HG03469 (cell line): ENCODE measurements at regions not wholly inside any gene's neighbourhood (a gene's known extent, or its start where the extent isn't known, plus 50 kb on each side); places are given as distances from the start of the nearest gene placed in this dataset.
"Not testable (repeated sequence)": the region's sequence is repeated elsewhere in the genome, so short reads cannot be mapped to it uniquely, and the experiment has no call there.

Experiments used
- ATAC-seq: cut with Tn5 transposase; IDR thresholded peaks from one replicate; pipeline ENCODE4 v1.9.1; 2021; ENCODE audit warnings: mild to moderate bottlenecking, moderate library complexity, moderate number of reproducible peaks; ENCODE audit not compliant: unreplicated experiment

DNA sequence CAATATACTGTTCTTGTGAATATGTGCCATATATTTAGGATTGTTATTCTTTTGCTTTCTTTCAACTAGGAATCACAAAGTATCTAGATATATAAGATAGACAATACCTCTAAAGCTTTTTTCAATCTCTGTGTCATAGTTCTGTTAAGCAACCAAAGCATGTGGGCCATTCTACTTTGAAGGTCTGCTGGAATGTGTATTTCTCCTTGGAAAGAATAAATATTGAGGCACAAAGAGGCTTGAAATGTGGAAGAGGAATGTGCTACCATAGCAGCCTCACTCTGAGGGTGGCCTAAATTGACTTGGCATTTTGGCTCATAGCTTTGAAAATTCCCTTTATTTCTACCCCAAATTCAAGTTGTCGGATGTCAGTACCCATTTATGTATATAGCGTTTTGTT is 488.5 kb upstream of the MAN1A1 start:
- ATAC-seq, result no peak

DNA sequence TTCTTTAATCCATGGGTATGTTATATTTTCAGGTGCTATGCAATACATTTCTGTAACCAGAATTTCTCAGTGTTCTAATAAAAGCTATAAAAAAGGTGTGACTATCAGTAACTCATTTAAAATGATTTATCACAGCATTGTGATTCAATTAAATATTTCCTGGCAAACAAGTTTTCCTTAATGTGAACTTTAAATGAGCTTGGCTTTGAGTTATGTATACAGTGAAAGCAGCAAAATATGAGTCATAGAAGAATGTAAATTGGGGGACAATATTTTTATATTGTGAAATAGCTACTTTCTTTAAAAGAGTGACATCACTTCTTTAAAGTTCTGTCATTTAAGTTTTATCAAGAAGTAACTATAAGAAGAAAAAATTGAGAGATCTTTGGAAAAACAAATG is 484.9 kb upstream of the MAN1A1 start:
- ATAC-seq, result no peak

DNA sequence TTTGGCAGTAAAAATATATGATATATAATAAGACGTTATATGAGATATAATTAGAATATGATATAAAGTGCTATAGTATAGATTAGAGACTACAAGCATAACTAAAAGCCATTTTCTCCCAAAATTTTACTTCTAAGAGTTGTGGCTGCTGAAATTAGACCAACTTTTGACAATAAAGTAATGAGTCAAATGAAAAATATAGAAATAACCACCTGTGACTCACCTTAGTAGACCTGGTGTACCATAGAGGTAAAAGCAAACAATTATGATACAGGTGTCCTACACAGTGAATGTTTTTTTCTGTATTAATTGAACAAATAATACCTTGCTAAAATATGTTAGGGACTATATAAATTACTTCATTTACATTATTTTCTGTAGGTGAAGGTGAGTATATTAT is 482.9 kb upstream of the MAN1A1 start:
- no peak for ATAC-seq

DNA sequence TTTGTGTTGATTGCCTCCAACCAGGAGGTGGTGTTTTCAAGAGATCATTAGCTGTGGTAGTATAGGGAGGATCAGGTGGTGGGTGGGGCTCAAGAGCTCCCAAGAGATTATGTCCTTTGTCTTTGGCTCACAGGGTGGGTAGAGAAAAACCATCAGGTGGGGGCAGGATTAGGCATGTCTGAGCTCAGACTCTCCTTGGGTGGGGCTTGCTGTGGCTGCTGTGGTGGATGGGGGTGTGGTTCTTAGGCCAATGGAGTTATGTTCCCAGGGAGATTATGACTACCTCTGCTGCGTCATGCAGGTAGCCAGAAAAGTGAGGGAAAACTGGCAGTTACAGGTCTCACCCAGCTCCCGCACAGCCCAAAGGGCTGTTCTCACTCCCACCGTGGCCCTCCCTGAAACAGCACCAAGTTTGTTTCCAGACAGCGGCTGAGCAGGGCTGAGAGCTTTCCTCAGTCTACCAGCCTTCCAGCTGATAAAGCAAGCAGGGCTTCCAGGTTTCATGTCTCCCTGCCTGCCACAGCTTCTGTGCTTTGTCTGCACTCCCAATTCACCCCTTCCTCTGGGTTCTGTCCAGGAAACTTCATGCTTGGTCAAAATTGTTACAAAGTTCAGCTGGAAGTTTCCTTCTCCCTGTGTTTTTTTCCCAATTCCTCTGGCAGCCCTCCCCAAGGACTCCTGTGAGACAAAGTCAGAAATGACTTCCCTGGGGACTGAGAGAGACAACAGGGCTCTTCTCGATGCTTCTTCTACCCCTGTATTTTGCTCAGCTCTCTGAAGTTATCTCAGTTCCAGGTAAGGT is 481.1 kb upstream of the MAN1A1 start:
- ATAC-seq, result no peak

DNA sequence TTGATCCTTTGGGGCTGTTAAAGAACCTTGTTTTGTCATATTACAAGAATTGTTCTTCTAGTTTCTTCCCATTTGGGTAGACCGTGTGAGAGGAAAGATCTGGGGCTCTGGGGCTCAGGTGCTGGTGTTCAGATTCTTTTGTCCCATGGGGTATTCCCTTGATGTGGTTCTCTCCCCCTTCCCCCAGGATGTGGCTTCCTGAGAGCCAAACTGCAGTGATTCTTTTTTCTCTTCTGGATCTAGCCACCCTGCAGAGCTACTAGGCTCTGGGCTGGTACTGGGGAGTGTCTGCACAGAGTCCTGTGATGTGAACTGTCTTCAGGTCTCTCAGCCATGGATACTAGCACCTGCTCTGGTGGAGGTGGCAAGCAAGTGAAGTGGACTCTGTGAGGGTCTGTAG is 480.5 kb upstream of the MAN1A1 start:
- no peak for ATAC-seq

DNA sequence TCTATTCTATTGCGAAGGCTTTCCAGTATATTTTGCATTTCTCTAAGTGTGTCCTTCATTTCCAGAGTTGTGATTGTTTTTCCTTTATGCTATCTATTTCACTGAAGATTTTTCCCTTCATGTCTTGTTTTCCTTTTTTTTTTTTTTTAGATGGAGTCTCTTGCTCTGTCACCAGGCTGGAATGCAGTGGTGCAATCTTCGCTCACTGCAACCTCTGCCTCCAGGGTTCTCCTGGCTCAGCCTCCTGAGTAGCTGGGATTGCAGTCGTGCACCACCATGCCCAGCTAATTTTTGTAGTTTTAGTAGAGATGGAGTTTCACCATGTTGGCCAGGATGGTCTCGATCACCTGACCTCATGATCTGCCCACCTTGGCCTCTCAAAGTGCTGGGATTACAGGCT is 479.9 kb upstream of the MAN1A1 start:
- not testable (repeated sequence) for ATAC-seq

DNA sequence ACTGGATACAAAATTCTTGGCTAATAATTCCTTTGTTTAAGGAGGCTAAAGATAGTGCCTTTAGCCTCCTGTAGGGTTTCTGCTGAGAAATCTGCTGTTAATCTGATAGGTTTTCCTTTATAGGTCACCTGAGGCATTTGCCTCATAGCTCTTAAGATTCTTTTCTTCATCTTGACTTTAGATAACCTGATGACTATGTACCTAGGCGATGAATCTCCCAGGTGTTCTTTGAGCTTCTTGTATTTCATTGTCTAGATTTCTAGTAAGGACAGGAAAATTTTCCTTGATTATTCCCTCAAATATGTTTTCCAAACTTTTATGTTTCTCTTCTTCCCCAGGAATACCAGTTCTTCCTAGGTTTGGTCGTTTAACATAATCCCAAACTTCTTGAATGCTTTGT is 479.4 kb upstream of the MAN1A1 start:
- ATAC-seq, result no peak

DNA sequence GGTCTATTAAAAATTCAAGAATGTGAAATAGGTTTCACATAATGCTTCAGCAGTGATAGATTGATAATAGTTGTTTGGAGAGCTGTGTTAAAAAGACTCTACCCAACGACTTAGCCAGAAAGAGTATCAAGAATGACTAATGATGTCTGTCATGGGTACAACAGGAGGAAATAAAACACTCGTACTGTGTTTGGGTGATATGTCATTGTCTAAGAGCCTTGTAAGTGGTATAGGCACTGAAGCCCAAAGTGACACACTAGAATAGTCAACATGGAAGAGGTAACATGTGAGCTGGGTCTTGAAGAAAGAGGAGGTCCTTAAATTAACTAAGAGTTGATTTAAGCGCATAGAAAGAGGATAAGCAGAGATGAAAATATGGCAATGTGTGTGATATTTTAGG is 471.8 kb upstream of the MAN1A1 start:
- ATAC-seq, result no peak

DNA sequence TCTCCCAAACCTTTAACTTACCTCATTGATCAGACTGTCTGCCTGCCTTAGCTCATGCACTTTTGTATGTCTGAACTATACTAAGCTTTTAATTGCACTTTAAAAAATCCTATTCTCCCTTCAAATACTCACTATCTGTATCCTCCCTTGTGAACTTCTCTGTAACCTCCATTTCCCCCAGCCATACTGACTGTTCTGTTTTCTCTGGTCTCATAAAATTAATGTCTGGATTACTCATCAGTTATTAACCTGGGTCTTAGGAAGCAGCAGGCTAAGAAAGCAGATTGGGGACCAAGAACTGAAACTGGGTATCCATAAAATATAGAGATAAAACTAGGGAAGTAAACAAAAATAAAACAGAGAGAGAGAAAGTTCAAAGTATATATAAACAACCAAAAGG is 469.3 kb upstream of the MAN1A1 start:
- ATAC-seq, result no peak

DNA sequence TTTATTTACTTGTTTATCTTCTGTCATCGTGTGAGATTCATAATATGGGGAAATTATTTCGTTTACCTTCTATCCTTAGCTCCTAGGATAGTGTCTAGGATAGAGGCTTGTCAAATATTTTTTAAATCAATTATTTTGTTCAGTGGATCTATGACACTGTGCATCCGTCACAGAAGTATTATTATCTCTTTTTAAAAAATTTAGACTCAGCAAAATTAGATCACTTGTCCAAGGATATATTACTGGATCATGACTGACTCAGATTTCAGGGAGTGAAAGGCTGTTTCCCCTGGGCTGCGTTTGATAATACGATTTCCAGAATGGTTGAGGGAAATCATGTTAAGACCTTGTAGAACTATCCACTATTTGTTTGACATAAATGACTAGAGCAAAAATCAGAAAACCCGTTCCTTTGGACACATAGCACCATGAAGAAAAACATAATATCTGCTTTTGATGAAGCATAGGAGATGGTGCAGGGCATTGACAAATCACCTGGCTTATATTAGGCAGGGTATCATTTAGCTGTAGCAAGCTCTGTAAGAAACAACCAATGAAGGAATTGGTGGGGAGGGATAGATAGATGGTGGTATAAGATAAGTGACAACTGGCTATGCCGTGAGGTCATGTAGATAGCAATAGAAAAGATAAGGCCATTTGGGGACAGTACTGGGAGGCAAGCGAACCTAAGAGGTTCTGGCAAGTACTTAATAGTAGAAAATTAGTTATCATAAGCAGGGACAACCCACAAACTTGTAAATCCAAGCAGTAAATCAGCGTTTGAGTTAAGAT is 465.2 kb upstream of the MAN1A1 start:
- ATAC-seq, result no peak

DNA sequence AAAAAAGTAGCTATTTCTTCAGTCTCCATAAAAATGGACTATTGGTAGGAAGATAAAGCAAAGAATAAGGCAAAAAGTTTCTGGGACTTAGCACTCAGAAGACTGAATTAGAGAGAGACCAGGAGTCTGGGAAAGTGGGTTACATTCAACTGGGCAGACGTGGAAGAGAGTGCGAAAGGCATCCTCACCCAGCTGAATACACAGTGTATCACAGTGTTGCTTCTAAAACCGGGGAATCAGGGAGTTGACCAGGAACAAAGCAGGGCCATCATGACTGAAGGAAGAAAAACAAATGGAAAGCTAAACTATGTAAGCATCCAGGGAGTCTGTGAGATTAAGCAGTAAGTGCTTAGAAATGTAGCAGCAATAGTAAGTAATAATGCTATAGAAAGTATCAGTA is 452.9 kb upstream of the MAN1A1 start:
- ATAC-seq, result no peak

DNA sequence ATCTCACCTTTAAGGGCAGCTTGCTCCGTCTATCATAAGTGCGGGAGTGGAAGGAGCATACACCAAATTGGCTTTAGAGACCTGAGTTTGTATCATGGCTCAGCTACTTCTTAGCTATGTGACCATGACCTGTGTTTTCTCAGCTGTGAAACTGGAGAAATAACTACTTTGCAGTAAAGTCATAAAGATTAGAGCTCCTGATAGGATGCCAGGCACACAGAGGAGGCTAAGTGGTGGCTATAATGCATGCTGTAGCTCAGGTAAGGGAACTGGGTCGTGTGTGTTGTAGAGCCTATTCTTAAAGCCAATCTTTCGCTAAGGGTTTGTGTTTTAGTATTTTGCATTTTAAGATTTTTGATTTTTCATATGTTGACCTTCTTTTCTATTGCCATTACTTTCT is 451.5 kb upstream of the MAN1A1 start:
- no peak for ATAC-seq

DNA sequence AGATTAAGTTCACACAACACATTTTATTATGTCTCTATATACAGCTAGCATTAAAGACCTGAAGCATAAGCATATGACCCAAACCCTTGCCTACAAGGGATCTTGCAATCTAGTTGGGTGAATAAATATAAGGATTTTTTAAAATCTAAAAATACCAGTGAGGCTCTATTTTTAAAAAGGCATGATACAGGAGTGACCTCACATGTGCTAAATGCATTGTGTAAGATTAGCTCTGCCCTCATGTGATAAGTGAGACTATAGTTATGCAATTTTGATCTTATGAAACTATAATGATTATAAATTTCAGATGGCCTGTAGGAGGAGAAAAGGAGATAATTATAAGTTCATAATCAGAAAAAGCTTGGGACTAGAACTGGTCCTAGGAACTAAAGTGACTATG is 451.0 kb upstream of the MAN1A1 start:
- ATAC-seq, result no peak

DNA sequence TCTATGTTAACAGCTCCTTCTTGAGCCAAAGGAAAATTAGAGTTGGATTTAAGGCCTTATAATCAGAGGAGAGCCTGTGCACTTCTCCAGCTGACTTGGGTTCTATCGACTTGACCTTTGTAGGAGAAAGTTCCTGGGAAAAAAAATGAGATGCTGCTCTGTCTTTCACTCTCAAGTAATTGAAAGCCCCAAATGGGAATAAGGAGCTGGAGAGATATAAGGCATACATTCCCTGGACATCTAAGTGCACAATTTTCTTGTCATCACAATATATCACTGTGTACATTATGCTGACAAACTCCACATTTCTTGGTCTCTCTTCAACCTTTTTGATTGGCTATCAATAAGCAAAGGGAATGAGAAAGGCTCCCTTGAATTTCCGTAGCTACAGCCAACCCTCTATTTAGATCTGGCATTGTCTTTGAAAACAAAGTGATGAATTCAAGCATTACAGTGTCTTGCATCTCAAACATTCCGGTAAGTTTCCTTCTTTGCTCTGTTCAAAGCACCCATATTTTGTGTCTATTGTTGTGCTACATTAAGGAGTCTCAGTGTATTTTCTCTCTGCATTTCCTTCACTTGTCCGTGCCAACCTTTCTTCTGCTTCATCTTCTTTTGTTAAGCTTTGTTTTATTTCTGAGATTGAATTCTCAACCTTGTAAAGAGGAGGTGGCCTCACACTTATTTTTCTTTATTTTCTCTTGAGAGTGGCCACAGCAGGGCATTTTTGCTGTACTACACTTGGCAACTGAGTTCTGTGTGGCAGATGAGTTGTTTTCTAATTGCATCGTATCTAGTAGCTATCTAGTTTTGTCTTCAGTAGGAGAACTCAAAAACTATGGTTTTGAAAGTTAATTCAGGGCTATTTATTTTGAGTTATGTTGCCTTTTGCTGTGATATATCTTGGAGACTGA is 450.3 kb upstream of the MAN1A1 start:
- ATAC-seq, result no peak

DNA sequence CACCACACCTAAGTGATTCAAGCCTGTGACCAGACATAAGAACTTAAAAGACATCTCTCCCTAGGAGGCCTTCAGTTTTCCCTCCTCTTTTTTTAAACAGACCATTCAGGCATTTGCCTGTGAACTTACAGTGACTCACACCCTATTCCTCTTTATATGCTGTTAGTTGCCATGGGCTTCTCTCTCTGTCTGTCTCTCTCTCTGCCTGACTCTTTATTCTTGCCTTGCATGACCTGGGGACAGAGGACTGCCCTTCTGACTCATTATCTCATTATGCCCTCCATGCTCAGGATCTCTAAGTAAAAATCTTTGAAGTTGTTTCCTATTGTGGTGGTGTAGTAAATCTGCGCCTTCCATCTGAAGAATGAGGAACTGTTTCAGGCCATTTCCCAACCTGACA is 442.2 kb upstream of the MAN1A1 start:
- no peak for ATAC-seq

DNA sequence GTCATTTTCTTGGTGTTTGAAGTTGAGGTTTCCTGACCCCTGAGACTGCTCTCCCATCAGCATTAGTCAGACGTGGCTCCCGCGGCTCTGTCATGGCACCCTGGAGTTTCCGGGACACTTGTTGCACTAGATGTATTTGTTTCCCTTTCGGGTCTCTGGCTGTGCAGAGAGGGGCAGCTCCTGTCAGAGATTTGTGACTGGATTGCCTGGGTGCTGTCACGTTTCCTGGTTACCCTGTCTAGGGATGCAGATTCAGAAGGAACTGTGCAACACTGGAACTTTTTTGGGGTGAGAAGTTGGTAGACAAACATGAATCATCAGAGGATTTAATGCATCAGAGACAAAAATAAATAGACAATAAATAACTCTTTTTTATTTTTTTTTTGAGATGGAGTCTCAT is 431.8 kb upstream of the MAN1A1 start:
- ATAC-seq, result no peak

DNA sequence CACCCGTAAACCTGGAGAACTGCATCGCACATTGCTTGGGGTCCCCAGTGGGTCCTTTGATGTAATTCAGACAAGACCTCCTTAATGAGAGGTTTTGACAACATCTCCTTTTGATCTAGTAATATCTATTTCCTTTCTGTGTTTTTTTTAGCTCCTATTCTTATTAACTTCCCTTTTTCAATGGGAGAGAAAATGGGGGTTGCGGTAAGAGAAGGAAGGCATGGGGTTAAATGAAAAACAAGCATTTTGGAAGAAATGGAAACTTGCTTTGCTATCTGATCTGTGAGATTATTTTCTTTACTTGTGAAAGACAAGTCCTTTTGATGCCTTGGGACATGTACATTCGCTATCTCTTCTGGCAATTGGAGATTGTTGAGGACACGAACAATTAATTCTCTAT is 418.6 kb upstream of the MAN1A1 start:
- no peak for ATAC-seq

DNA sequence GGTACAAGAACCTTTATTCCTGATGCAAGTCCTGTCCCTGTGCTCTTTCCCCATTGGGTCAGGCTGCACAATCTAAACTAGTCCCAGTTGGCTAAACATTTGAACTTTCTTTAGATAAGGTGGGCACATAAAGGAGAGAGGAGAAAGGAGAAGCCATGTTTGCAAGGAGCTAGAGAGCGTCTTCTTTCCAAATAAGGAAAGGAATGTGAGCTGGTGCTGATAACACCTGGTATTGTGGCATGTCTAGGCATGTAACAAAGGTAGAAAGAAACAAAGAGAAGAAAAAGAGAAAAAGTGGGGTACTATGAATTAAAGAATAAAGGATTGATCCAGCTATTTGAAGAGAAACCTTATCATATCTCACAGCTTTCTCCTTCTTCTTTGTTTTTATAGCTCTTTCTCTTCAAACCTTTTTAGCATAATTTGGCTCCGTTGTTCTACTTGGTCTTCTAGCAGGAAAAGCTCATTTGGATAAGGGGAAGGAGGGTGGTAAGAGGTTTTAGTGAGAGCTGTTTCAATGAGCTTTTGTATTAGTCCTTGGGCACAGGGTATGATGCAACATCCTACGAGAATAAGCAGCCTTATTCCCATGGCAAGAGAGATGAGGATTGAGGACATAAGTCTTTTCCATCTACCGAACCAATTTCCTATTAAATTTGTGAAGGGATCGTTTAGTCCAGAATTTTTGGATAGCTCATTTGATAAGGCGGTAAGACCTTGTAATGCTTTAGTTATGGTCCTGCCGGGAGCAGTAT is 415.5 kb upstream of the MAN1A1 start:
- ATAC-seq, result no peak

DNA sequence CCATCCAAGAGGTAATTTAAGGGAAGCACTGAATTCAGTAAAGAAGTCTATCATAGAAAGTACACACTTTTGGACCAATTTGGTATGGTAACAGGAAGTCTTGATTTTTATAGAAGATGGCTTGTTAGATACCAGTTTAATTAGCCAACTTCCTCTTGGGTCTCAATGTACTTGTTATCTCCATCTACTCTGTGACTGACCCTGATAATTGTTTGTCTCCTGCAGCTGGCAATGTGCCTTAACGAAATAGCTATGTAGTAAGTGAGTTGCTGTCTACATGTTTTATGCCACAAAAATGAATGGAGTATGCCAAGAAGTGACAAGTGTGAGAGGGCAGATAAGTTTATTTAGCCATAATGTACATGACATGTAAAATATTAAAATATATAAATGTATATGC is 410.5 kb upstream of the MAN1A1 start:
- ATAC-seq, result no peak

DNA sequence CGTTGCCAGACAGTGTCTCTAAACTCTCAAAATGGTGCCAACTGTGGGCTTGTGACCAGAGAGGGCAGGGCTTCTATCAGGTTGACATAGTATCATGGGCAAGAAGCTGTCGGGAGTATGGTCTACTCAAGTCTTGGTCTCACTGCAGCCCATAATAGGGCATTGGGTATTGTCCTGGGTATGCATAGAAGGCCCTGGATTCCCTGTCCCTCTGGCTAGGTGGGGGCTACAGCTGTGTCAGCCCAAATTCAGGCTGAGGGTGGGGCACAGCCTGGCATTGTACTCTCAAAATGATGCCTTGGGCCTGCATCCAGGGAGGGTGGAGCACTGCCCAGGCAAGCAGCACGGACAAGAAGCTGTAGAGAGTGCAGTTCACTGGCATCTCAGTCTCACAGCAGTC is 408.8 kb upstream of the MAN1A1 start:
- ATAC-seq, result no peak

DNA sequence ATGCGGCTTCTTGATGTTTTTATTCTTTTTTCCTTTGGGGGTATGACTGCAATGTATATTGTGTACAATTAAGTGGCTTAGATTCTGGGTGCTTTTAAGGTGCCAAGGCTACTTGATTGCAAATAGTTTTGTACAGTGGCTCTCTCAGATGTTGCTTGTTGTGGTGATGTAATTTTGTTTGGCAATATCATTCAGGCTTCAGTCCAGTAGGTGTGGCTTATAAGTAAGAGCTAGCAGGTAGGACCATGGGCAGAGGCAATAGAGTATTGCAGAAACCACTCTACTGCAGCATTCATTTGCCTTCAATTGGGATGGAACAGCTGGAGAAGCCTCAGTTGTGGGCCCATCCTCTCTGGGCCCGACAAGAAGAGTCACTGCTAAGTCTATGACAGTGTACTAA is 407.9 kb upstream of the MAN1A1 start:
- no peak for ATAC-seq
